ENCODE measurements at regions not wholly inside any gene's neighbourhood (a gene's known extent, or its start where the extent isn't known, plus 50 kb on each side); places are given as distances from the start of the nearest gene placed in this dataset.

DNA sequence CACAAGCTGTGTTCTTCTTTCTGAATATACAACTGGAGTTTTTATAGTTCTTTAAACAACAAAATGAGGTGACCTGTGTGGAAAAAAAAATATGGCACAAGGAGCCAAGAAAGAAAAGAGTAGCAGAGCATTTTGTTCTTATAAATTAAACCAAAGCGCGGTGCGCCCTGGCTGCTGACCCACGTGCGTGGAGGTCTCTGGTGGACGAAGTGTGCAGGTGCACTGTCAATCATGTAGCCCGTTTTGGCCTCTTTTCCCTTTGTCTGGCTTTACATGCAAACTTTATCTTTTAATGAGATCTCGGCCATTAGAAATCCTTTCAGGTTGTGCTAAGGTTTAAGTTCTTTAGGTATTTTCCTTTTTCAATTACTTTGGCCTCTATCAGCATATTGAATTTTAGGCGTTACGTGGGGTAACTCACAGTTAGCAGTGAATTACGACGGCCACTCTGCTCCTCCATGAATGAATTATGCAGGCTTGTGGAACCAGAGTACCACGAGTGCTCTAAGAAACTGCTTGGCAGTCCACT lies 443.9 kb upstream of the SLC10A2 start:
- TF ChIP-seq, protein P1, sequence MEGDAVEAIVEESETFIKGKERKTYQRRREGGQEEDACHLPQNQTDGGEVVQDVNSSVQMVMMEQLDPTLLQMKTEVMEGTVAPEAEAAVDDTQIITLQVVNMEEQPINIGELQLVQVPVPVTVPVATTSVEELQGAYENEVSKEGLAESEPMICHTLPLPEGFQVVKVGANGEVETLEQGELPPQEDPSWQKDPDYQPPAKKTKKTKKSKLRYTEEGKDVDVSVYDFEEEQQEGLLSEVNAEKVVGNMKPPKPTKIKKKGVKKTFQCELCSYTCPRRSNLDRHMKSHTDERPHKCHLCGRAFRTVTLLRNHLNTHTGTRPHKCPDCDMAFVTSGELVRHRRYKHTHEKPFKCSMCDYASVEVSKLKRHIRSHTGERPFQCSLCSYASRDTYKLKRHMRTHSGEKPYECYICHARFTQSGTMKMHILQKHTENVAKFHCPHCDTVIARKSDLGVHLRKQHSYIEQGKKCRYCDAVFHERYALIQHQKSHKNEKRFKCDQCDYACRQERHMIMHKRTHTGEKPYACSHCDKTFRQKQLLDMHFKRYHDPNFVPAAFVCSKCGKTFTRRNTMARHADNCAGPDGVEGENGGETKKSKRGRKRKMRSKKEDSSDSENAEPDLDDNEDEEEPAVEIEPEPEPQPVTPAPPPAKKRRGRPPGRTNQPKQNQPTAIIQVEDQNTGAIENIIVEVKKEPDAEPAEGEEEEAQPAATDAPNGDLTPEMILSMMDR (IDR thresholded peaks at IDR 0.05): no peak
- no peak for TF ChIP-seq POLR2A (IDR thresholded peaks at IDR 0.05)
